ENCODE measurements at regions not wholly inside any gene's neighbourhood (a gene's known extent, or its start where the extent isn't known, plus 50 kb on each side); places are given as distances from the start of the nearest gene placed in this dataset.
A peak's percentile ranks its signal among the peaks of the same experiment; 100 is the strongest.

DNA sequence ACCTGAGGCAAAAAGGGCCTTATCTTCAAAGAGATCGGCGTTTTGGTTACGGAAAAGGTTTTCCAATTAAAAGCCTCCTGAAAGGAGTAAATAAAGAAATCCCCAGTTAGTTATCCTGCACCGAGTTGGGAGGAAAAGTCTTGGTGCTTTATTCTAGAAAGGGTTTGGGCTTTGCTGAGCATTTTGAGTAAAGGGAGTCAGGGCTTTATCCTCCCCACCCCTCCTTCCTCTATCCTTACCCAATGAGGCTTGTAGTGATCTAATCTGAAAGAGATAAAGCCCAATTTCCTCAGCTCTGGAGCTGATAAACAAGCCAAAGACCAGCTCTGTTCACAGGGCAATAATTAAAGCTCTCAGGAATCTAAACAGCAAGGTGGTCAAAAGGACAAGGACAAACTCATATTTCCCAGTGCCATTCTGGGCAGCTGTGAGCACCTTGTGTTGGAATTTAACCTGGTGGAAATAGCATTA is 188.9 kb upstream of the TSC22D1 start (continued):
- peak; percentile 41 for TF ChIP-seq PAXIP1 (CRISPR knock-in tag; conservative IDR thresholded peaks at IDR 0.05)
- no peak for TF ChIP-seq ZNF761 (CRISPR knock-in tag; conservative IDR thresholded peaks at IDR 0.05)
- TF ChIP-seq MTF2 (CRISPR knock-in tag; IDR thresholded peaks at IDR 0.05; ENCODE audit: borderline replicate concordance) = no peak
- no peak for TF ChIP-seq FOXP1 (IDR thresholded peaks at IDR 0.05)
- TF ChIP-seq FOXP1 (CRISPR knock-in tag; IDR thresholded peaks at IDR 0.05) = 0 out of 2 replicates have a peak, but pooled peaks have one; percentile 15
- TF ChIP-seq SOX6 (IDR thresholded peaks at IDR 0.05) = no peak
- TF ChIP-seq SOX6 (CRISPR knock-in tag; IDR thresholded peaks at IDR 0.05) = peak; percentile 21; the same call in 1 of the 2 replicates
- TF ChIP-seq SALL1 (CRISPR knock-in tag; IDR thresholded peaks at IDR 0.05) = peak; percentile 28; the same call in 1 of the 2 replicates
- no peak for TF ChIP-seq ZNF646 (CRISPR knock-in tag; IDR thresholded peaks at IDR 0.05)
- TF ChIP-seq MIXL1 (CRISPR knock-in tag; IDR thresholded peaks at IDR 0.05) = peak; percentile 73; the same call in 1 of the 2 replicates
- no peak for TF ChIP-seq NFATC3 (CRISPR knock-in tag; IDR thresholded peaks at IDR 0.05)
- peak; percentile 57; the same call in 1 of the 2 replicates for TF ChIP-seq RARA (CRISPR knock-in tag; IDR thresholded peaks at IDR 0.05)
- TF ChIP-seq PHF21A (CRISPR knock-in tag; IDR thresholded peaks at IDR 0.05) = 0 out of 2 replicates have a peak, but pooled peaks have one; percentile 46
